OCI-LY3 (cell line): ENCODE measurements at regions not wholly inside any gene's neighbourhood (a gene's known extent, or its start where the extent isn't known, plus 50 kb on each side); places are given as distances from the start of the nearest gene placed in this dataset.

Experiments
- EZH2phosphoT487 ChIP-seq: fragments of 200-600 bp; shearing (Covaris generic); IDR thresholded peaks from 2 replicates; pipeline ENCODE4 v1.6.1; 2018; ENCODE audit warnings: antibody characterized with exemption, mixed run types, low read depth
- TF ChIP-seq, protein P1 (sequence below): fragments of 200-600, 300-600 bp; sonication (generic); IDR thresholded peaks from 2 replicates; pipeline ENCODE4 v1.5.1; 2014; ENCODE audit warnings: antibody characterized with exemption, low read length, low read depth

DNA sequence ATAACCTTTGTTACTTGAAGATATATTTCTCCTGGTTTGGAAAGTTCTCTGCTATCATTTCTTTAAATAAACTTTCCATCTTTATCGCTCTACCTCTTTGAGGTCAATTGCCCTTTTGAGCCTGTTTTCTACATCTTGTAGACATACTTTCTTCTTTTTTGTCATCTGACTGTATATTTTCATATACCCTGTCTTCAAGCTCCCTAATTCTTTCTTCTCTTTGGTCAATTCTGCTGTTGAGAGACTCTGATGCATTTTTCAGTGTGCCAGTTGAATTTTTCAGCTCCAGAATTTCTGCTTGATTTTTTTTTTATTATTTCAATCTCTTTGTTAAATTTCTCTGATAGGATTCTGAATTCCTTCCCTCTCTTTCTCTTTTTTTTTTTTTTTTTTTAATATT is 511.2 kb upstream of the GRAMD2B start:
- TF ChIP-seq, protein P1, sequence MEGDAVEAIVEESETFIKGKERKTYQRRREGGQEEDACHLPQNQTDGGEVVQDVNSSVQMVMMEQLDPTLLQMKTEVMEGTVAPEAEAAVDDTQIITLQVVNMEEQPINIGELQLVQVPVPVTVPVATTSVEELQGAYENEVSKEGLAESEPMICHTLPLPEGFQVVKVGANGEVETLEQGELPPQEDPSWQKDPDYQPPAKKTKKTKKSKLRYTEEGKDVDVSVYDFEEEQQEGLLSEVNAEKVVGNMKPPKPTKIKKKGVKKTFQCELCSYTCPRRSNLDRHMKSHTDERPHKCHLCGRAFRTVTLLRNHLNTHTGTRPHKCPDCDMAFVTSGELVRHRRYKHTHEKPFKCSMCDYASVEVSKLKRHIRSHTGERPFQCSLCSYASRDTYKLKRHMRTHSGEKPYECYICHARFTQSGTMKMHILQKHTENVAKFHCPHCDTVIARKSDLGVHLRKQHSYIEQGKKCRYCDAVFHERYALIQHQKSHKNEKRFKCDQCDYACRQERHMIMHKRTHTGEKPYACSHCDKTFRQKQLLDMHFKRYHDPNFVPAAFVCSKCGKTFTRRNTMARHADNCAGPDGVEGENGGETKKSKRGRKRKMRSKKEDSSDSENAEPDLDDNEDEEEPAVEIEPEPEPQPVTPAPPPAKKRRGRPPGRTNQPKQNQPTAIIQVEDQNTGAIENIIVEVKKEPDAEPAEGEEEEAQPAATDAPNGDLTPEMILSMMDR: no peak
- no peak for TF ChIP-seq EZH2phosphoT487
